ENCODE measurements at regions not wholly inside any gene's neighbourhood (a gene's known extent, or its start where the extent isn't known, plus 50 kb on each side); places are given as distances from the start of the nearest gene placed in this dataset.
"Not testable (repeated sequence)": the region's sequence is repeated elsewhere in the genome, so short reads cannot be mapped to it uniquely, and the experiment has no call there.

GRCh38 chr2:113365290-113365689 lies 72.2 kb upstream of the ZNG1B start:
- TF ChIP-seq, protein P1, sequence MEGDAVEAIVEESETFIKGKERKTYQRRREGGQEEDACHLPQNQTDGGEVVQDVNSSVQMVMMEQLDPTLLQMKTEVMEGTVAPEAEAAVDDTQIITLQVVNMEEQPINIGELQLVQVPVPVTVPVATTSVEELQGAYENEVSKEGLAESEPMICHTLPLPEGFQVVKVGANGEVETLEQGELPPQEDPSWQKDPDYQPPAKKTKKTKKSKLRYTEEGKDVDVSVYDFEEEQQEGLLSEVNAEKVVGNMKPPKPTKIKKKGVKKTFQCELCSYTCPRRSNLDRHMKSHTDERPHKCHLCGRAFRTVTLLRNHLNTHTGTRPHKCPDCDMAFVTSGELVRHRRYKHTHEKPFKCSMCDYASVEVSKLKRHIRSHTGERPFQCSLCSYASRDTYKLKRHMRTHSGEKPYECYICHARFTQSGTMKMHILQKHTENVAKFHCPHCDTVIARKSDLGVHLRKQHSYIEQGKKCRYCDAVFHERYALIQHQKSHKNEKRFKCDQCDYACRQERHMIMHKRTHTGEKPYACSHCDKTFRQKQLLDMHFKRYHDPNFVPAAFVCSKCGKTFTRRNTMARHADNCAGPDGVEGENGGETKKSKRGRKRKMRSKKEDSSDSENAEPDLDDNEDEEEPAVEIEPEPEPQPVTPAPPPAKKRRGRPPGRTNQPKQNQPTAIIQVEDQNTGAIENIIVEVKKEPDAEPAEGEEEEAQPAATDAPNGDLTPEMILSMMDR (IDR thresholded peaks at IDR 0.05; ENCODE audit: low read length) = not testable (repeated sequence)
- TF ChIP-seq EZH2 (IDR thresholded peaks at IDR 0.05; ENCODE audit: borderline replicate concordance, low read length) = not testable (repeated sequence)
